ENCODE measurements at regions not wholly inside any gene's neighbourhood (a gene's known extent, or its start where the extent isn't known, plus 50 kb on each side); places are given as distances from the start of the nearest gene placed in this dataset.

- no peak for TF ChIP-seq ZNF532 (CRISPR knock-in tag; IDR thresholded peaks at IDR 0.05; ENCODE audit: borderline replicate concordance)
- TF ChIP-seq ZBTB21 (CRISPR knock-in tag; IDR thresholded peaks at IDR 0.05; ENCODE audit: borderline replicate concordance) = no peak
- no peak for TF ChIP-seq NR3C1 (CRISPR knock-in tag; conservative IDR thresholded peaks at IDR 0.05; ENCODE audit: low read depth)
- no peak for TF ChIP-seq SMAD4 (CRISPR knock-in tag; IDR thresholded peaks at IDR 0.05)
- TF ChIP-seq ZNF317 (CRISPR knock-in tag; IDR thresholded peaks at IDR 0.05; ENCODE audit: borderline replicate concordance, low read depth) = no peak
- no peak for TF ChIP-seq MYBL2 (CRISPR knock-in tag; IDR thresholded peaks at IDR 0.05)
Measured at GRCh38 chr12:97321621-97322020, 141.0 kb upstream of the RMST start (continued).

- Mint-ChIP-seq H3K36me3 (no peaks in the 10 kb centered on the region), H3K4me1 (peaks cover 40% of the 10 kb centered on the region), H3K27ac (no peak overlapping the region), H3K9me3 (no peaks in the 10 kb centered on the region), H3K4me3 (no peak overlapping the region), H3K27me3 (ENCODE audit: low read depth) (no peaks in the 10 kb centered on the region; the same call in 1 of the 2 replicates)
- ATAC-seq = peak; percentile 35
- CTCF ChIA-PET = interaction anchor here (1.0 kb wide), 1 partner anchor 173 kb away, joined by 3 read pairs; no protein-coding TSS in a partner anchor
- POLR2A ChIA-PET = interaction anchor here (0.7 kb wide), 1 partner anchor 553 kb away, joined by 4 read pairs; no protein-coding TSS in a partner anchor
- no peak for DNase-seq (ENCODE audit: low spot score)
- TF ChIP-seq ZNF423 (CRISPR knock-in tag; IDR thresholded peaks at IDR 0.05) (no peak), ZSCAN18 (CRISPR knock-in tag; IDR thresholded peaks at IDR 0.05) (no peak), ZNF263 (CRISPR knock-in tag; IDR thresholded peaks at IDR 0.05; ENCODE audit: low read depth) (no peak), ZNF219 (CRISPR knock-in tag; IDR thresholded peaks at IDR 0.05; ENCODE audit: borderline replicate concordance) (no peak), OVOL2 (CRISPR knock-in tag; IDR thresholded peaks at IDR 0.05; ENCODE audit: borderline replicate concordance) (no peak), JAZF1 (CRISPR knock-in tag; IDR thresholded peaks at IDR 0.05) (no peak), JUN (CRISPR knock-in tag; IDR thresholded peaks at IDR 0.05) (no peak), NR3C1 (CRISPR knock-in tag; conservative IDR thresholded peaks at IDR 0.05; ENCODE audit: low read depth) (no peak), MAX (CRISPR knock-in tag; IDR thresholded peaks at IDR 0.05) (no peak), IRF2 (CRISPR knock-in tag; IDR thresholded peaks at IDR 0.05; ENCODE audit: borderline replicate concordance, low read depth) (no peak), FOXP4 (CRISPR knock-in tag; IDR thresholded peaks at IDR 0.05) (no peak), E2F1 (CRISPR knock-in tag; IDR thresholded peaks at IDR 0.05) (no peak), CTCF (IDR thresholded peaks at IDR 0.05) (no peak), ZNF532 (CRISPR knock-in tag; IDR thresholded peaks at IDR 0.05; ENCODE audit: borderline replicate concordance) (no peak)
Measured at GRCh38 chr12:97322388-97322787, 140.2 kb upstream of the RMST start.

Measured in WTC11 (cell line).